Naive thymus-derived CD4-positive, alpha-beta T cell (primary cell): ENCODE measurements at regions not wholly inside any gene's neighbourhood (a gene's known extent, or its start where the extent isn't known, plus 50 kb on each side); places are given as distances from the start of the nearest gene placed in this dataset.

Experiments used
- ATAC-seq: fragments of 150-1000 bp; cut with Tn5 transposase; 2 replicates; pipeline ENCODE4 v1.10.0; 2021; ENCODE audit warnings: mild to moderate bottlenecking, moderate library complexity
- CTCF ChIA-PET: fragments of 350-600 bp; sonication (Branson Sonifier 250); formaldehyde crosslinking; loops from one replicate; lab custom pipeline; 2021; ENCODE audit warnings: antibody characterized with exemption; lab: Charles Lee
- POLR2A ChIA-PET: fragments of 350-600 bp; sonication (Branson Sonifier 250); formaldehyde crosslinking; loops from one replicate; lab custom pipeline; 2021; ENCODE audit warnings: antibody characterized with exemption, inconsistent platforms; lab: Charles Lee
- DNase-seq, 9 donors: peaks; one replicate each; pipeline versions ENCODE4 v3.0.0 to v3.0.0-alpha.2; 2020 to 2022; ENCODE audit warnings: mixed read lengths in 1 of 9
- H3K27ac ChIP-seq: one replicate; pipeline ENCODE4 v1.7.0; 2013; ENCODE audit warnings: mild to moderate bottlenecking, low read depth, low read length, moderate library complexity
- H3K27me3 ChIP-seq, 2 donors: one replicate each; pipeline ENCODE4 v1.7.0; 2013; ENCODE audit warnings: low read length in 2 of 2, mild to moderate bottlenecking in 2 of 2, moderate library complexity in 2 of 2; ENCODE audit not compliant: control insufficient read depth in 2 of 2, insufficient read depth in 2 of 2
- H3K36me3 ChIP-seq, 3 experiments: 1 replicate in 2 of 3; 2 replicates in 1 of 3; pipeline ENCODE4 v1.7.0; 2013; ENCODE audit warnings: low read length in 3 of 3, mild to moderate bottlenecking in 3 of 3, moderate library complexity in 1 of 3; ENCODE audit not compliant: insufficient read depth in 3 of 3, control insufficient read depth in 2 of 3
- H3K4me1 ChIP-seq, 2 donors: one replicate each; pipeline ENCODE4 v1.7.0; 2013; ENCODE audit warnings: low read length in 2 of 2, mild to moderate bottlenecking in 2 of 2, moderate library complexity in 1 of 2; ENCODE audit not compliant: control insufficient read depth in 2 of 2, insufficient read depth in 2 of 2
- H3K4me3 ChIP-seq: 2 replicates; pipeline ENCODE4 v1.7.0; 2013; ENCODE audit warnings: mild to moderate bottlenecking, low read length
- H3K9me3 ChIP-seq, 3 experiments: 1 replicate in 2 of 3; 2 replicates in 1 of 3; pipeline ENCODE4 v1.7.0; 2013; ENCODE audit warnings: low read length in 3 of 3; ENCODE audit not compliant: control insufficient read depth in 2 of 3
- H3K27ac Mint-ChIP-seq, 9 donors: one replicate each; pipeline ENCODE4 v1.8.0; 2020 to 2022; ENCODE audit warnings: mixed read lengths in 9 of 9, mild to moderate bottlenecking in 8 of 9, moderate library complexity in 5 of 9, inconsistent platforms in 2 of 9
- H3K27me3 Mint-ChIP-seq, 5 donors: one replicate each; pipeline ENCODE4 v1.8.0; 2021 to 2022; ENCODE audit warnings: mixed read lengths in 5 of 5, mild to moderate bottlenecking in 1 of 5
- H3K36me3 Mint-ChIP-seq, 5 donors: one replicate each; pipeline ENCODE4 v1.8.0; 2020 to 2022; ENCODE audit warnings: mixed read lengths in 5 of 5, mild to moderate bottlenecking in 3 of 5, inconsistent platforms in 1 of 5
- H3K4me1 Mint-ChIP-seq, 7 donors: one replicate each; pipeline ENCODE4 v1.8.0; 2020 to 2022; ENCODE audit warnings: mixed read lengths in 7 of 7, mild to moderate bottlenecking in 3 of 7, inconsistent platforms in 1 of 7
- H3K4me3 Mint-ChIP-seq, 10 donors: one replicate each; pipeline ENCODE4 v1.8.0; 2020 to 2022; ENCODE audit warnings: mild to moderate bottlenecking in 10 of 10, mixed read lengths in 10 of 10, moderate library complexity in 6 of 10, inconsistent platforms in 2 of 10
- H3K9me3 Mint-ChIP-seq, 11 donors: one replicate each; pipeline ENCODE4 v1.8.0; 2020 to 2022; ENCODE audit warnings: mixed read lengths in 11 of 11, mild to moderate bottlenecking in 4 of 11, inconsistent platforms in 1 of 11, moderate library complexity in 1 of 11
- intact Hi-C, 2 donors: fragments of 100-400 bp; cut with micrococcal nuclease; formaldehyde crosslinking; loops; one replicate each; pipeline ENCODE4 v1.15.1; 2023

- no peaks in the 10 kb centered on the region for H3K9me3 ChIP-seq
- Mint-ChIP-seq H3K4me3 (no peak overlapping the region), H3K9me3 (peaks cover 4 to 42% (median 13%) of the 10 kb centered on the region in 11 donors), H3K27ac (no peak overlapping the region), H3K4me1 (no peaks in the 10 kb centered on the region), H3K36me3 (no peaks in the 10 kb centered on the region), H3K27me3 (no peaks in the 10 kb centered on the region)
- no peak overlapping the region for H3K27ac ChIP-seq
- ATAC-seq (no peak), DNase-seq (no peak)
- ChIA-PET CTCF (no interaction called here), POLR2A (no interaction called here)
- no peaks in the 10 kb centered on the region for H3K4me1 ChIP-seq
- intact Hi-C loops: no loop called here
- H3K27me3 ChIP-seq: no peaks in the 10 kb centered on the region
- H3K36me3 ChIP-seq: no peaks in the 10 kb centered on the region
- no peak overlapping the region for H3K4me3 ChIP-seq
Observed at GRCh38 chr4:138500869-138501268, 258.7 kb upstream of the SLC7A11 start.

- no peaks in the 10 kb centered on the region for H3K27me3 Mint-ChIP-seq
Observed at GRCh38 chr4:138499627-138500026, 257.5 kb upstream of the SLC7A11 start.

GRCh38 chr4:138494931-138495330 is 252.8 kb upstream of the SLC7A11 start:
- intact Hi-C loops: no loop called here
- H3K9me3 ChIP-seq: no peaks in the 10 kb centered on the region
- DNase-seq: no peak
- no peak overlapping the region for H3K27ac ChIP-seq
- H3K4me3 ChIP-seq: no peak overlapping the region
- no peak for ATAC-seq
- POLR2A ChIA-PET: no interaction called here
- H3K4me1 Mint-ChIP-seq: no peaks in the 10 kb centered on the region
- peaks cover 0 to 14% (median 5%) of the 10 kb centered on the region in 11 donors for H3K9me3 Mint-ChIP-seq
- H3K4me3 Mint-ChIP-seq: no peak overlapping the region
- H3K27ac Mint-ChIP-seq: no peak overlapping the region
- CTCF ChIA-PET: no interaction called here
- H3K36me3 Mint-ChIP-seq: no peaks in the 10 kb centered on the region
- no peaks in the 10 kb centered on the region for H3K27me3 Mint-ChIP-seq
- no peaks in the 10 kb centered on the region for H3K4me1 ChIP-seq
- no peaks in the 10 kb centered on the region for H3K36me3 ChIP-seq
- H3K27me3 ChIP-seq: no peaks in the 10 kb centered on the region

More at GRCh38 chr4:138499627-138500026, 257.5 kb upstream of the SLC7A11 start:
- H3K36me3 ChIP-seq: no peaks in the 10 kb centered on the region
- Mint-ChIP-seq H3K9me3 (peaks cover 4 to 35% (median 12%) of the 10 kb centered on the region in 11 donors), H3K27ac (no peak overlapping the region), H3K36me3 (no peaks in the 10 kb centered on the region), H3K4me3 (no peak overlapping the region), H3K4me1 (no peaks in the 10 kb centered on the region)
- no peaks in the 10 kb centered on the region for H3K27me3 ChIP-seq
- ChIA-PET CTCF (no interaction called here), POLR2A (no interaction called here)
- H3K27ac ChIP-seq: no peak overlapping the region
- DNase-seq (no peak), ATAC-seq (no peak)
- intact Hi-C loops: no loop called here
- no peak overlapping the region for H3K4me3 ChIP-seq
- H3K9me3 ChIP-seq: no peaks in the 10 kb centered on the region
- no peaks in the 10 kb centered on the region for H3K4me1 ChIP-seq

GRCh38 chr4:138494116-138494515 is 252.0 kb upstream of the SLC7A11 start:
- H3K36me3 Mint-ChIP-seq: no peaks in the 10 kb centered on the region
- ChIA-PET CTCF (no interaction called here), POLR2A (no interaction called here)
- Histone ChIP-seq H3K27ac (no peak overlapping the region), H3K9me3 (no peaks in the 10 kb centered on the region), H3K4me3 (no peak overlapping the region), H3K36me3 (no peaks in the 10 kb centered on the region), H3K27me3 (no peaks in the 10 kb centered on the region), H3K4me1 (no peaks in the 10 kb centered on the region)
- no peaks in the 10 kb centered on the region for H3K27me3 Mint-ChIP-seq
- DNase-seq (no peak), ATAC-seq (no peak)
- H3K4me1 Mint-ChIP-seq: no peaks in the 10 kb centered on the region
- no peak overlapping the region for H3K4me3 Mint-ChIP-seq
- peaks cover 0 to 10% (median 2%) of the 10 kb centered on the region in 11 donors for H3K9me3 Mint-ChIP-seq
- intact Hi-C loops: no loop called here
- no peak overlapping the region for H3K27ac Mint-ChIP-seq

- no peaks in the 10 kb centered on the region for H3K36me3 ChIP-seq
- Mint-ChIP-seq H3K27ac (no peak overlapping the region), H3K4me1 (peaks cover 0 to 4% (median 0%) of the 10 kb centered on the region in 7 donors), H3K27me3 (peaks cover 0 to 5% (median 0%) of the 10 kb centered on the region in 5 donors), H3K4me3 (no peak overlapping the region), H3K36me3 (no peaks in the 10 kb centered on the region), H3K9me3 (peaks cover 0 to 4% (median 0%) of the 10 kb centered on the region in 11 donors)
- ChIA-PET POLR2A (no interaction called here), CTCF (no interaction called here)
- H3K4me1 ChIP-seq: no peaks in the 10 kb centered on the region
- H3K4me3 ChIP-seq: no peak overlapping the region
- no peaks in the 10 kb centered on the region for H3K27me3 ChIP-seq
- DNase-seq (no peak), ATAC-seq (no peak)
- H3K9me3 ChIP-seq: no peaks in the 10 kb centered on the region
- H3K27ac ChIP-seq: no peak overlapping the region
- intact Hi-C loops: no loop called here
Observed at GRCh38 chr4:138492176-138492575, 250.0 kb upstream of the SLC7A11 start.

GRCh38 chr4:138488533-138488932 is 246.4 kb upstream of the SLC7A11 start:
- no peak overlapping the region for H3K27ac ChIP-seq
- no peaks in the 10 kb centered on the region for H3K9me3 ChIP-seq
- POLR2A ChIA-PET: no interaction called here
- intact Hi-C loops: no loop called here
- H3K36me3 Mint-ChIP-seq: no peaks in the 10 kb centered on the region
- no peak overlapping the region for H3K27ac Mint-ChIP-seq
- H3K4me3 Mint-ChIP-seq: no peak overlapping the region
- no peak overlapping the region for H3K4me3 ChIP-seq
- DNase-seq (no peak), ATAC-seq (no peak)
- H3K9me3 Mint-ChIP-seq: peaks cover 0 to 9% (median 0%) of the 10 kb centered on the region in 11 donors
- no peaks in the 10 kb centered on the region for H3K4me1 ChIP-seq
- CTCF ChIA-PET: no interaction called here
- no peaks in the 10 kb centered on the region for H3K27me3 ChIP-seq
- H3K36me3 ChIP-seq: no peaks in the 10 kb centered on the region
- H3K4me1 Mint-ChIP-seq: peaks cover 0 to 4% (median 0%) of the 10 kb centered on the region in 7 donors
- peaks cover 0 to 5% (median 0%) of the 10 kb centered on the region in 5 donors for H3K27me3 Mint-ChIP-seq

- intact Hi-C loops: no loop called here
- no peak overlapping the region for H3K4me3 Mint-ChIP-seq
- H3K27me3 Mint-ChIP-seq: peaks cover 0 to 5% (median 0%) of the 10 kb centered on the region in 5 donors
- CTCF ChIA-PET: no interaction called here
- ATAC-seq (no peak), DNase-seq (no peak)
- H3K4me1 Mint-ChIP-seq: peaks cover 0 to 4% (median 0%) of the 10 kb centered on the region in 7 donors
- no peaks in the 10 kb centered on the region for H3K36me3 Mint-ChIP-seq
- H3K9me3 Mint-ChIP-seq: peaks cover 0 to 9% (median 0%) of the 10 kb centered on the region in 11 donors
- Histone ChIP-seq H3K27ac (no peak overlapping the region), H3K4me3 (no peak overlapping the region), H3K36me3 (no peaks in the 10 kb centered on the region), H3K9me3 (no peaks in the 10 kb centered on the region), H3K4me1 (no peaks in the 10 kb centered on the region), H3K27me3 (no peaks in the 10 kb centered on the region)
- POLR2A ChIA-PET: no interaction called here
- H3K27ac Mint-ChIP-seq: no peak overlapping the region
Observed at GRCh38 chr4:138487670-138488069, 245.5 kb upstream of the SLC7A11 start.
